ENCODE measurements at regions not wholly inside any gene's neighbourhood (a gene's known extent, or its start where the extent isn't known, plus 50 kb on each side); places are given as distances from the start of the nearest gene placed in this dataset.

- no peak for DNase-seq (ENCODE audit: low spot score)
Measured at GRCh38 chr1:36542962-36543515, 60.3 kb upstream of the CSF3R start.

GRCh38 chr1:36542024-36542961 is 59.6 kb upstream of the CSF3R start:
- no peak for DNase-seq (ENCODE audit: low spot score)

GRCh38 chr1:36540056-36540455 is 57.3 kb upstream of the CSF3R start:
- no peak for DNase-seq (ENCODE audit: low spot score)

GRCh38 chr1:36539526-36539925 is 56.8 kb upstream of the CSF3R start:
- no peak for DNase-seq (ENCODE audit: low spot score)

GRCh38 chr1:36537991-36538390 is 55.3 kb upstream of the CSF3R start:
- DNase-seq (ENCODE audit: low spot score), result no peak

GRCh38 chr1:36537190-36537768 is 54.6 kb upstream of the CSF3R start:
- DNase-seq (ENCODE audit: low spot score), result no peak

GRCh38 chr1:36536727-36537126 is 54.0 kb upstream of the CSF3R start:
- DNase-seq (ENCODE audit: low spot score), result no peak

GRCh38 chr1:36534711-36535412 is 52.1 kb upstream of the CSF3R start:
- DNase-seq (ENCODE audit: low spot score), result no peak

GRCh38 chr1:36533897-36534296 is 51.2 kb upstream of the CSF3R start:
- no peak for DNase-seq (ENCODE audit: low spot score)

- DNase-seq (ENCODE audit: low spot score), result no peak
Measured at GRCh38 chr1:36532810-36533401, 50.2 kb upstream of the CSF3R start.
